Left lobe of liver (tissue), 2 donors: ENCODE measurements at regions not wholly inside any gene's neighbourhood (a gene's known extent, or its start where the extent isn't known, plus 50 kb on each side); places are given as distances from the start of the nearest gene placed in this dataset.
"Not testable (repeated sequence)": the region's sequence is repeated elsewhere in the genome, so short reads cannot be mapped to it uniquely, and the experiment has no call there.

Source experiments
- ATAC-seq: fragments of 200-7000 bp; cut with Tn5 transposase; one replicate; pipeline ENCODE4 v1.9.1; 2020; ENCODE audit warnings: mild to moderate bottlenecking, moderate library complexity
- DNase-seq: peaks from one replicate; pipeline ENCODE4 v3.0.0-alpha.2; 2020; ENCODE audit warnings: low spot score
- donor health status: DM: no; HTN: no; CAD: no; lungs with moderate emphysema.
- donor health status: DM: no; HTN: yes; CAD: no.

- not testable (repeated sequence) for ATAC-seq
- DNase-seq, result peak; percentile 47
Measured at GRCh38 chr15:20105011-20105990, 436.3 kb downstream of the GOLGA6L6 start.

- DNase-seq, result peak; percentile 61
- ATAC-seq, result not testable (repeated sequence)
Measured at GRCh38 chr15:20104551-20104950, 437.0 kb downstream of the GOLGA6L6 start.

GRCh38 chr15:20102862-20103261 lies 438.7 kb downstream of the GOLGA6L6 start:
- DNase-seq, result peak; percentile 72
- not testable (repeated sequence) for ATAC-seq

GRCh38 chr15:20102209-20102608 lies 439.4 kb downstream of the GOLGA6L6 start:
- not testable (repeated sequence) for ATAC-seq
- DNase-seq, result peak; percentile 56

GRCh38 chr15:20101281-20101680 lies 440.3 kb downstream of the GOLGA6L6 start:
- ATAC-seq, DNase-seq: not testable (repeated sequence)

GRCh38 chr15:20100604-20101270 lies 440.9 kb downstream of the GOLGA6L6 start:
- peak; percentile 16 for ATAC-seq
- DNase-seq, result not testable (repeated sequence)

GRCh38 chr15:20095699-20096303 lies 445.8 kb downstream of the GOLGA6L6 start:
- ATAC-seq, DNase-seq: not testable (repeated sequence)

GRCh38 chr15:20089541-20089940 lies 452.1 kb downstream of the GOLGA6L6 start:
- not testable (repeated sequence) for DNase-seq, ATAC-seq

- ATAC-seq, DNase-seq: not testable (repeated sequence)
Measured at GRCh38 chr15:20084026-20084425, 457.6 kb downstream of the GOLGA6L6 start.

GRCh38 chr15:20074082-20074481 lies 467.5 kb downstream of the GOLGA6L6 start:
- not testable (repeated sequence) for ATAC-seq, DNase-seq

- not testable (repeated sequence) for ATAC-seq, DNase-seq
Measured at GRCh38 chr15:20069043-20069442, 472.6 kb downstream of the GOLGA6L6 start.

GRCh38 chr15:20066173-20066572 lies 475.4 kb downstream of the GOLGA6L6 start:
- DNase-seq, ATAC-seq: not testable (repeated sequence)

GRCh38 chr15:20065508-20065907 lies 476.1 kb downstream of the GOLGA6L6 start:
- DNase-seq, ATAC-seq: not testable (repeated sequence)

- not testable (repeated sequence) for DNase-seq, ATAC-seq
Measured at GRCh38 chr15:20063167-20063566, 478.4 kb downstream of the GOLGA6L6 start.

GRCh38 chr15:20060838-20061237 lies 480.8 kb downstream of the GOLGA6L6 start:
- not testable (repeated sequence) for DNase-seq, ATAC-seq

GRCh38 chr15:20056871-20057270 lies 484.7 kb downstream of the GOLGA6L6 start:
- DNase-seq, result not testable (repeated sequence)

GRCh38 chr15:20055921-20056320 lies 485.7 kb downstream of the GOLGA6L6 start:
- ATAC-seq, DNase-seq: not testable (repeated sequence)

More at GRCh38 chr15:20056871-20057270, 484.7 kb downstream of the GOLGA6L6 start:
- ATAC-seq, result not testable (repeated sequence)

- ATAC-seq, DNase-seq: not testable (repeated sequence)
Measured at GRCh38 chr15:20048189-20048588, 493.4 kb downstream of the GOLGA6L6 start.

GRCh38 chr15:20045165-20045564 lies 496.4 kb downstream of the GOLGA6L6 start:
- ATAC-seq, DNase-seq: not testable (repeated sequence)

GRCh38 chr15:20040691-20041090 lies 500.9 kb downstream of the GOLGA6L6 start:
- not testable (repeated sequence) for ATAC-seq, DNase-seq

- not testable (repeated sequence) for DNase-seq
- ATAC-seq, result peak; percentile 23
Measured at GRCh38 chr15:20025040-20025439, 516.6 kb downstream of the GOLGA6L6 start.
